ENCODE measurements at regions not wholly inside any gene's neighbourhood (a gene's known extent, or its start where the extent isn't known, plus 50 kb on each side); places are given as distances from the start of the nearest gene placed in this dataset.

GRCh38 chr10:90999512-91000172 lies 78.8 kb upstream of the ANKRD1 start:
- TF ChIP-seq CTCF (IDR thresholded peaks at IDR 0.05) (no peak), POLR2A (IDR thresholded peaks at IDR 0.05) (no peak)
